Sigmoid colon (tissue), 6 donors: ENCODE measurements at regions not wholly inside any gene's neighbourhood (a gene's known extent, or its start where the extent isn't known, plus 50 kb on each side); places are given as distances from the start of the nearest gene placed in this dataset.
A peak's percentile ranks its signal among the peaks of the same experiment; 100 is the strongest.

Experiments
- DNase-seq: peaks from one replicate; pipeline ENCODE4 v3.0.0-alpha.2; 2019
- H3K27ac ChIP-seq, 4 donors: fragments of 200-600 bp; sonication (generic); one replicate each; pipeline ENCODE4 v1.5.1; 2016 to 2019; ENCODE audit warnings: mild to moderate bottlenecking in 1 of 4
- H3K27me3 ChIP-seq, 3 donors: fragments of 200-600 bp; sonication (generic); one replicate each; pipeline ENCODE4 v1.5.1; 2019; ENCODE audit warnings: mild to moderate bottlenecking in 1 of 3
- H3K36me3 ChIP-seq, 4 donors: fragments of 200-600 bp; sonication (generic); one replicate each; pipeline ENCODE4 v1.5.1; 2016 to 2019
- H3K4me1 ChIP-seq, 4 donors: fragments of 200-600 bp; sonication (generic); one replicate each; pipeline ENCODE4 v1.5.1; 2017 to 2019
- H3K4me3 ChIP-seq, 4 donors: fragments of 200-600 bp; sonication (generic); one replicate each; pipeline ENCODE4 v1.5.1; 2017 to 2019; ENCODE audit warnings: mild to moderate bottlenecking in 2 of 4, moderate library complexity in 1 of 4
- H3K9me3 ChIP-seq, 4 donors: fragments of 200-600 bp in 3 of 4; sonication (generic) in 3 of 4; one replicate each; pipeline versions ENCODE4 v1.5.1 to v1.6.1; 2013 to 2019
- CTCF ChIP-seq, 4 experiments: fragments of 450-650 bp in 3 of 4; fragments of 200-600 bp in 1 of 4; IDR thresholded peaks; one replicate each; pipeline ENCODE4 v1.5.1; 2016 to 2019; ENCODE audit warnings: antibody characterized with exemption in 4 of 4, mild to moderate bottlenecking in 3 of 4, moderate library complexity in 2 of 4
- EP300 ChIP-seq, 4 donors: sonication (generic); formaldehyde crosslinking; IDR thresholded peaks; one replicate each; pipeline ENCODE4 v1.6.1; 2017; ENCODE audit warnings: antibody characterized with exemption in 4 of 4
- POLR2A ChIP-seq, 2 donors: fragments of 450-650 bp; IDR thresholded peaks; one replicate each; pipeline ENCODE4 v1.6.1; 2016; ENCODE audit warnings: antibody characterized with exemption in 2 of 2, mild to moderate bottlenecking in 2 of 2, moderate library complexity in 2 of 2
- POLR2AphosphoS5 ChIP-seq, 4 donors: sonication (generic); formaldehyde crosslinking; IDR thresholded peaks; one replicate each; pipeline ENCODE4 v1.6.1; 2017; ENCODE audit warnings: antibody characterized with exemption in 4 of 4
- WGBS, 2 donors: extraction: QIAGEN DNeasy Blood & Tissue Kit; methylation state at CpG; one replicate each; pipeline ENCODE4 v1.1.7; 2013; 5-methylcytosine and 5-hydroxymethylcytosine counted together
- intact Hi-C: fragments of 100-400 bp; cut with DNase I; formaldehyde crosslinking; loops from one replicate; pipeline ENCODE4 v1.15.1; 2023
- donor health status: healthy with polysubstance abuse.
- donor health status: healthy.

GRCh38 chr2:66174491-66174890, 260.4 kb upstream of the MEIS1 start:
- H3K4me1 ChIP-seq: peaks cover 0 to 18% (median 14%) of the 10 kb centered on the region in 4 donors
- H3K4me3 ChIP-seq: no peak overlapping the region
- no peaks in the 10 kb centered on the region for H3K9me3 ChIP-seq
- intact Hi-C loops: no loop called here
- no peak for DNase-seq
- H3K27ac ChIP-seq: no peak overlapping the region
- H3K36me3 ChIP-seq: no peaks in the 10 kb centered on the region
- WGBS, 2 donors: 84 to 89% methylated on average over 5 of the region's 5 CpGs
- H3K27me3 ChIP-seq: no peaks in the 10 kb centered on the region
- no peak for TF ChIP-seq EP300 (IDR thresholded peaks at IDR 0.05)

GRCh38 chr2:66173645-66174044, 261.3 kb upstream of the MEIS1 start:
- Histone ChIP-seq H3K9me3 (no peaks in the 10 kb centered on the region), H3K27me3 (no peaks in the 10 kb centered on the region), H3K27ac (no peak overlapping the region), H3K4me3 (no peak overlapping the region), H3K4me1 (peaks cover 0 to 18% (median 14%) of the 10 kb centered on the region in 4 donors), H3K36me3 (no peaks in the 10 kb centered on the region)
- intact Hi-C loops: no loop called here
- no peak for DNase-seq
- TF ChIP-seq POLR2A (IDR thresholded peaks at IDR 0.05): no peak
- no peak for TF ChIP-seq EP300 (IDR thresholded peaks at IDR 0.05)
- TF ChIP-seq CTCF (IDR thresholded peaks at IDR 0.05): no peak
- TF ChIP-seq POLR2AphosphoS5 (IDR thresholded peaks at IDR 0.05): no peak
- 82 to 87% methylated on average over 1 of the region's 1 CpG for WGBS, 2 donors

- TF ChIP-seq POLR2A (IDR thresholded peaks at IDR 0.05): no peak
- TF ChIP-seq POLR2AphosphoS5 (IDR thresholded peaks at IDR 0.05): peak in 1 of 4 donors; percentile 22
- H3K27ac ChIP-seq: peak overlapping the region in 2 of 4 donors; percentile 25 to 31
- WGBS, 2 donors: 15 to 51% methylated on average over 5 of the region's 5 CpGs
- intact Hi-C loops: no loop called here
- no peaks in the 10 kb centered on the region for H3K36me3 ChIP-seq
- peaks cover 0 to 18% (median 14%) of the 10 kb centered on the region in 4 donors for H3K4me1 ChIP-seq
- no peaks in the 10 kb centered on the region for H3K9me3 ChIP-seq
- no peak overlapping the region for H3K4me3 ChIP-seq
- DNase-seq: no peak
- H3K27me3 ChIP-seq: no peaks in the 10 kb centered on the region
Observed at GRCh38 chr2:66171530-66171929, 263.4 kb upstream of the MEIS1 start.

- 54 to 79% methylated on average over 6 of the region's 6 CpGs for WGBS, 2 donors
Observed at GRCh38 chr2:66170744-66171330, 264.1 kb upstream of the MEIS1 start.

GRCh38 chr2:66169076-66169475, 265.8 kb upstream of the MEIS1 start:
- WGBS, 2 donors: 48 to 71% methylated on average over 3 of the region's 3 CpGs
- TF ChIP-seq POLR2AphosphoS5 (IDR thresholded peaks at IDR 0.05) (no peak), POLR2A (IDR thresholded peaks at IDR 0.05) (no peak), CTCF (IDR thresholded peaks at IDR 0.05) (no peak), EP300 (IDR thresholded peaks at IDR 0.05) (no peak)
- no peaks in the 10 kb centered on the region for H3K9me3 ChIP-seq
- peaks cover 0 to 18% (median 14%) of the 10 kb centered on the region in 4 donors for H3K4me1 ChIP-seq
- H3K36me3 ChIP-seq: no peaks in the 10 kb centered on the region
- intact Hi-C loops: no loop called here
- H3K4me3 ChIP-seq: no peak overlapping the region
- no peaks in the 10 kb centered on the region for H3K27me3 ChIP-seq
- H3K27ac ChIP-seq: no peak overlapping the region
- DNase-seq: no peak

More at GRCh38 chr2:66170744-66171330, 264.1 kb upstream of the MEIS1 start:
- Histone ChIP-seq H3K36me3 (no peaks in the 10 kb centered on the region), H3K9me3 (no peaks in the 10 kb centered on the region), H3K4me3 (no peak overlapping the region), H3K4me1 (peaks cover 0 to 18% (median 14%) of the 10 kb centered on the region in 4 donors), H3K27me3 (no peaks in the 10 kb centered on the region), H3K27ac (no peak overlapping the region)
- intact Hi-C loops: no loop called here
- no peak for DNase-seq
- no peak for TF ChIP-seq POLR2A (IDR thresholded peaks at IDR 0.05)

- no peaks in the 10 kb centered on the region for H3K9me3 ChIP-seq
- no peaks in the 10 kb centered on the region for H3K4me1 ChIP-seq
- H3K27ac ChIP-seq: no peak overlapping the region
- no peaks in the 10 kb centered on the region for H3K27me3 ChIP-seq
- DNase-seq: no peak
- intact Hi-C loops: no loop called here
- TF ChIP-seq POLR2AphosphoS5 (IDR thresholded peaks at IDR 0.05) (no peak), POLR2A (IDR thresholded peaks at IDR 0.05) (no peak), EP300 (IDR thresholded peaks at IDR 0.05) (no peak), CTCF (IDR thresholded peaks at IDR 0.05) (no peak)
- 85 to 86% methylated on average over 4 of the region's 4 CpGs for WGBS, 2 donors
- H3K36me3 ChIP-seq: no peaks in the 10 kb centered on the region
- H3K4me3 ChIP-seq: no peak overlapping the region
Observed at GRCh38 chr2:66164470-66164869, 270.5 kb upstream of the MEIS1 start.
